ENCODE measurements at regions not wholly inside any gene's neighbourhood (a gene's known extent, or its start where the extent isn't known, plus 50 kb on each side); places are given as distances from the start of the nearest gene placed in this dataset.

DNA sequence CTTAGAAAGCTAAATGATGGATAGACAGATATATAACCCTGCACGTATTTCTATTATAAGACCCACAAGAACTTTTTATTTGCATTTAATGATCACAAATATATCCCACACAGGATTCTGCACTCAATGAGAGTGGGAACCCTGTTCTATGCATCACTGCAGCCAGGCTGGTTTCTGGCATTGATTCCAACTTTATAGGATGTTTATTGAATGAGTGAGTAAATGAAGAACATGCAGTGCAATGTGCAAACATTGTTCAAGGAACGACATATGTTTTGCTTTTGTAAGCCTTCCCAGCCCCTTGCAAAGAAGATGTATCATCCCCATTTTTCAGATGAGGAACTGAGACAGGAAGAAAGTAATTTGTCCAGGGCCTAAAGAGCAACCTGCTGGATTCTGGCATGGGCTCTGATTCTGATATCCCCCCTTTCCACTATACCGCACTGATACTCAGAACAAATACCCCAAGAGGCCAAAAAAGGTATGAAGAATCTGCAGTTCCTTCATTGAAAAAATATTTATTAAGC, 246.3 kb downstream of the LACC1 start:
- H3K4me3 ChIP-seq (replicated peaks; ENCODE audit: low read depth, low read length) = no peak overlapping the region
- TF ChIP-seq, protein P1, sequence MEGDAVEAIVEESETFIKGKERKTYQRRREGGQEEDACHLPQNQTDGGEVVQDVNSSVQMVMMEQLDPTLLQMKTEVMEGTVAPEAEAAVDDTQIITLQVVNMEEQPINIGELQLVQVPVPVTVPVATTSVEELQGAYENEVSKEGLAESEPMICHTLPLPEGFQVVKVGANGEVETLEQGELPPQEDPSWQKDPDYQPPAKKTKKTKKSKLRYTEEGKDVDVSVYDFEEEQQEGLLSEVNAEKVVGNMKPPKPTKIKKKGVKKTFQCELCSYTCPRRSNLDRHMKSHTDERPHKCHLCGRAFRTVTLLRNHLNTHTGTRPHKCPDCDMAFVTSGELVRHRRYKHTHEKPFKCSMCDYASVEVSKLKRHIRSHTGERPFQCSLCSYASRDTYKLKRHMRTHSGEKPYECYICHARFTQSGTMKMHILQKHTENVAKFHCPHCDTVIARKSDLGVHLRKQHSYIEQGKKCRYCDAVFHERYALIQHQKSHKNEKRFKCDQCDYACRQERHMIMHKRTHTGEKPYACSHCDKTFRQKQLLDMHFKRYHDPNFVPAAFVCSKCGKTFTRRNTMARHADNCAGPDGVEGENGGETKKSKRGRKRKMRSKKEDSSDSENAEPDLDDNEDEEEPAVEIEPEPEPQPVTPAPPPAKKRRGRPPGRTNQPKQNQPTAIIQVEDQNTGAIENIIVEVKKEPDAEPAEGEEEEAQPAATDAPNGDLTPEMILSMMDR (IDR thresholded peaks at IDR 0.05; ENCODE audit: low read length, missing control alignments) = no peak
- DNase-seq (ENCODE audit: low read depth) = no peak

DNA sequence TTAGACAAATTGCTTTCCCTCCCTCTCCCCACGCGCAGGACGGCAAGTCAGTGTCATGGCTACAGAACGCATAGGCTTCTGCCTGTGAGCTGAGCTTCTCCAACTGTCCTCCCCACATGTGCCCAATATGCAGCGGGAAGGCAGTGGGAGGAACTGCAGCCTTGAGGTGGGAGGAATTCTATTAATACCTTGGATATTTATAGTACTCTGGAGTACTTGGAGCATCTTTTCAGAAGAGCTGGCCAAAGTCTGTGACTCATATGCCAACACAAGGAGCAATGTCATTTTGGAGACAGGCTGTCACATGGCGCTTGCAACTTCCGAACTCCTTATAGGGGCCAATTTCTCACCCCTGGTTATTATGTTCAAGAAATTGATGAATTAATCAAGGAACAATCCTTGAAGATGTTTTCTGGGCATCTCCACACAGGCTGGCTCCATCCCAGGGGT, 245.0 kb upstream of the SERP2 start:
- DNase-seq (ENCODE audit: low read depth) = no peak
- TF ChIP-seq, protein P1 (IDR thresholded peaks at IDR 0.05; ENCODE audit: low read length, missing control alignments) = no peak
- H3K4me3 ChIP-seq (replicated peaks; ENCODE audit: low read depth, low read length) = no peak overlapping the region

DNA sequence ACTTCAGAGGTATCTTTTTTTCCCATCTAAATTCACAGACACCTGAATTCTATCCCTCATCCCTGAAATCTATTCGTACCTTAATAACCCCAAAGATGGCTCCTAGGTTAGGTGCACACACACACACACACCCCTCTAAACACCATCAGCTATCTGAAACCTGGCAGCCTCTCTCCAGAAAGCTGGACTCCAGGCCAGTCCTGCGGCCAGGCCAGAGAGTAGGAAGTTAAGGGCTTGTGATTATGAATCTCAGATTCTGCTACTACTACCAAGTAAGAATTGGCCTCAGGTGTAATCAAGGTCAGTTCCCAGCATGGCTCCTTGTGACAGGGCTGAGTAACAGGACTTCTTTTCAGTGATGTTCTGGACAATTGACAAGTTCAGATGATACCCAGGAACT, 244.2 kb upstream of the SERP2 start:
- H3K4me3 ChIP-seq (replicated peaks; ENCODE audit: low read depth, low read length) = no peak overlapping the region
- no peak for DNase-seq (ENCODE audit: low read depth)
- TF ChIP-seq, protein P1 (IDR thresholded peaks at IDR 0.05; ENCODE audit: low read length, missing control alignments) = no peak

DNA sequence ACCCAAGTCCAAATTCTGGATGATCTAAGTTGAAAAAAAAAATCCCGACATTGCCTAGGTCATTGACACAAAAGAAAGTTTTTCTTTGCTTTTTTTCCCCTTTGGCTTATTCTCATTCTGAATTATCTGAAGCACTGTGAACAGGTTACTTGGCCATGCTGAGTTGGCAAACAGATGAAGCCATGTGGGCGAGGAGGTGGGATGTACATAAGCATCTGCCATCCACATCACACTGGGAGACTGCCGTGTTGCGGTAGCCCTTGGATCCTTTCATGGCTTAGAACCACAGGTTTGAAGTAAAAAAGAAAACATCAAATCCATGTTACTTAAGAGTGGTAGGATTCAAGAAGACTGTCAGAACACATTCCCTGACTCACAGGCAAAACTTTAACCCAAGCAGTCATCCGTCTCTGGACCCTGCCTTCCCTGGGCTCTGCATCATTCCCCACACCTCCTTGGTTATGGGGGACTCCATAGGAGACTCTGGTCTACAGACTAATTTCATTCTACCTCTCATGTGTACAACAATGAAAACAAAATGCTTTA, 242.5 kb upstream of the SERP2 start:
- DNase-seq (ENCODE audit: low read depth) = no peak
- TF ChIP-seq, protein P1 (IDR thresholded peaks at IDR 0.05; ENCODE audit: low read length, missing control alignments) = no peak
- H3K4me3 ChIP-seq (replicated peaks; ENCODE audit: low read depth, low read length) = no peak overlapping the region

DNA sequence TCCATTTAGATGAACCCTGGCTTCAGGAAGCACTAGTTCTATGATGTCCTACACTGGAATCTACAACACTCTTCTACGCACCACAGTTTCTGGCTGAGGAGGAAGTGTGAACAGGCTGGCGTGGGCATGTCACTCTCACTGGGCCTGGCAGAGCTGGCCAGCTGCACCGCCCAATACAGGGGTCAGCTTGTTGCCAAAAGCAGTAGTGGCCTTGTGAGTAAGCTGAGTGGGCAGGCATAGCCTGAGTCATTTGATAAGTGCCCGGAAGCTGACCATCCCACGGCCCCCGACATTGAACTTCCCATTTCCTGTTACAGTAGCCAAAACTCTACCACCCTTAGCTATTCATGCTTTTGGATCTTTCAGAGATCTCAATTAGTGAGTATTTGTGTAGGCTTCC, 240.9 kb upstream of the SERP2 start:
- DNase-seq (ENCODE audit: low read depth) = peak; percentile 70
- no peak overlapping the region for H3K4me3 ChIP-seq (replicated peaks; ENCODE audit: low read depth, low read length)
- TF ChIP-seq, protein P1 (IDR thresholded peaks at IDR 0.05; ENCODE audit: low read length, missing control alignments) = no peak

DNA sequence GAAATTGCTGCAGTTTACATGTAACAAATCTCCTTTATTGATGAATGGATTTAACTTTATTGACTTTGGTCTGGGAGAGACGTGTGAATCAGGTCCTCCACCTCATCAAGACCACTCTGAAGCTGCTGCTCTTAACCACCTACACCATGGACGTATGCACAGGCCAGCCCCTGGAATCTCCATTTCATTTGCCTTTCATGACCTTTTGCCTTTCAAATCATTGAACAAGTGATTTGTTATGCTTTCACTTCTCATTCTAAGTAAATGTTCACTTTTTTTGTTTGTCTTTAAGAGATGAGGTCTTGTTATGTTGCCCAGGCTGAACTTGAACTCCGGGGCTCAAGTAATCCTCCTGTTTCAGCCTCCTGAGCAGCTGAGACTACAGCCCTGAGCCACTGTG, 240.0 kb upstream of the SERP2 start:
- TF ChIP-seq, protein P1 (IDR thresholded peaks at IDR 0.05; ENCODE audit: low read length, missing control alignments) = no peak
- DNase-seq (ENCODE audit: low read depth) = no peak
- H3K4me3 ChIP-seq (replicated peaks; ENCODE audit: low read depth, low read length) = no peak overlapping the region

DNA sequence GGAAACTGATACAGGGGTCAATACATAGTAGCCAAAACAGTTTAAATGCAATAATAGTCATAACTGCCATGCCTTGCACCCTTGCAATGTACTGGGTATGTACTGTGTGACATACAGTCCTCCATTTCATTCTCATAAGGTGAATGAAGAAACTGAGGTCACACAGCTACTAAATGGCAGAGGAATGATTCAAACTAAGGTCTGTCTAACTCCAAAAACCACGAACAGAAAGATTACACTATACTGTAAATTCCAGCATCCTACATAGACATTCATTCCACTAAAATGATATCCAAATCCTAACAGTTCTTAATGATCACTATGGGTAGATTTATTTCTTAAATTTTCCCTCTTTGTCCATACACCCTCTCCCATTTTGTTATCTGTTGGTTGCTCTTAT, 238.1 kb upstream of the SERP2 start:
- TF ChIP-seq, protein P1 (IDR thresholded peaks at IDR 0.05; ENCODE audit: low read length, missing control alignments) = no peak
- no peak for DNase-seq (ENCODE audit: low read depth)
- H3K4me3 ChIP-seq (replicated peaks; ENCODE audit: low read depth, low read length) = no peak overlapping the region
